Mesenchymal stem cell (in vitro differentiated cells and primary cell): ENCODE measurements at regions not wholly inside any gene's neighbourhood (a gene's known extent, or its start where the extent isn't known, plus 50 kb on each side); places are given as distances from the start of the nearest gene placed in this dataset.

Experiments used
- DNase-seq: peaks from one replicate; pipeline ENCODE4 v3.0.0-alpha.2; 2013
- H2AFZ ChIP-seq: one replicate; pipeline ENCODE4 v1.6.1; 2013; ENCODE audit warnings: low read depth, mild to moderate bottlenecking, control low read depth, inconsistent platforms, low read length, moderate library complexity
- H2AK5ac ChIP-seq: 2 replicates; pipeline ENCODE4 v1.6.1; 2013; ENCODE audit warnings: low read length, moderate library complexity, mild to moderate bottlenecking, inconsistent platforms; ENCODE audit not compliant: severe bottlenecking
- H2BK120ac ChIP-seq: one replicate; pipeline ENCODE4 v1.6.1; 2013; ENCODE audit warnings: low read depth, mild to moderate bottlenecking, inconsistent platforms, low read length, moderate library complexity
- H2BK12ac ChIP-seq, 2 experiments: one replicate each; pipeline ENCODE4 v1.6.1; 2013; ENCODE audit warnings: inconsistent platforms in 2 of 2, low read length in 2 of 2, mild to moderate bottlenecking in 2 of 2, moderate library complexity in 2 of 2, control low read depth in 1 of 2
- H2BK15ac ChIP-seq: one replicate; pipeline ENCODE4 v1.6.1; 2013; ENCODE audit warnings: mild to moderate bottlenecking, low read depth, inconsistent platforms; ENCODE audit not compliant: poor library complexity, severe bottlenecking
- H2BK5ac ChIP-seq: 2 replicates; pipeline ENCODE4 v1.6.1; 2013; ENCODE audit warnings: low read depth, mild to moderate bottlenecking, low read length, control low read depth, inconsistent platforms; ENCODE audit not compliant: poor library complexity, severe bottlenecking
- H3K14ac ChIP-seq, 2 experiments: one replicate each; pipeline ENCODE4 v1.6.1; 2013; ENCODE audit warnings: inconsistent platforms in 2 of 2, low read length in 2 of 2, control low read depth in 1 of 2, mild to moderate bottlenecking in 1 of 2, moderate library complexity in 1 of 2
- H3K18ac ChIP-seq, 2 experiments: one replicate each; pipeline ENCODE4 v1.6.1; 2013; ENCODE audit warnings: inconsistent platforms in 2 of 2, low read length in 2 of 2, control low read depth in 1 of 2, low read depth in 1 of 2, mild to moderate bottlenecking in 1 of 2
- H3K23ac ChIP-seq, 2 experiments: one replicate each; pipeline ENCODE4 v1.6.1; 2013; ENCODE audit warnings: inconsistent platforms in 2 of 2, low read length in 2 of 2, mild to moderate bottlenecking in 2 of 2, moderate library complexity in 2 of 2, control low read depth in 1 of 2
- H3K27ac ChIP-seq: 2 replicates; pipeline ENCODE4 v1.5.1; 2013; ENCODE audit warnings: mild to moderate bottlenecking, moderate library complexity, low read length, control low read depth, inconsistent platforms; ENCODE audit not compliant: poor library complexity, severe bottlenecking
- H3K27me3 ChIP-seq, 2 experiments: 2 replicates each; pipeline versions ENCODE4 v1.6.1 to v1.7.0; 2013; ENCODE audit warnings: low read length in 2 of 2, mild to moderate bottlenecking in 2 of 2, moderate library complexity in 2 of 2, control low read depth in 1 of 2, inconsistent platforms in 1 of 2; ENCODE audit not compliant: control insufficient read depth in 1 of 2, insufficient read depth in 1 of 2
- H3K36me3 ChIP-seq, 2 experiments: 2 replicates each; pipeline versions ENCODE4 v1.6.1 to v1.7.0; 2013; ENCODE audit warnings: low read length in 2 of 2, control low read depth in 1 of 2, inconsistent platforms in 1 of 2, low read depth in 1 of 2, mild to moderate bottlenecking in 1 of 2; ENCODE audit not compliant: insufficient read depth in 2 of 2, control insufficient read depth in 1 of 2
- H3K4ac ChIP-seq, 2 experiments: one replicate each; pipeline ENCODE4 v1.6.1; 2013; ENCODE audit warnings: inconsistent platforms in 2 of 2, low read length in 2 of 2, mild to moderate bottlenecking in 2 of 2, moderate library complexity in 2 of 2, control low read depth in 1 of 2, low read depth in 1 of 2
- H3K4me1 ChIP-seq: 2 replicates; pipeline ENCODE4 v1.6.1; 2013; ENCODE audit warnings: low read depth, low read length, control low read depth; ENCODE audit not compliant: control insufficient read depth, insufficient read depth
- H3K4me2 ChIP-seq: 2 replicates; pipeline ENCODE4 v1.6.1; 2013; ENCODE audit warnings: low read length, mild to moderate bottlenecking, inconsistent platforms; ENCODE audit not compliant: poor library complexity, severe bottlenecking
- H3K4me3 ChIP-seq, 2 experiments: 2 replicates each; pipeline versions ENCODE4 v1.5.1 to v1.7.0; 2013; ENCODE audit warnings: low read length in 2 of 2, mild to moderate bottlenecking in 2 of 2, control low read depth in 1 of 2, low read depth in 1 of 2; ENCODE audit not compliant: insufficient read depth in 1 of 2
- H3K79me1 ChIP-seq: replicated peaks from 2 replicates; pipeline ENCODE4 v1.6.1; 2013; ENCODE audit warnings: mild to moderate bottlenecking, control low read depth, low read length, inconsistent platforms; ENCODE audit not compliant: poor library complexity, severe bottlenecking
- H3K9ac ChIP-seq: 2 replicates; pipeline ENCODE4 v1.7.0; 2013; ENCODE audit warnings: mild to moderate bottlenecking, low read length, moderate library complexity
- H3K9me3 ChIP-seq: 2 replicates; pipeline ENCODE4 v1.7.0; 2013; ENCODE audit warnings: mild to moderate bottlenecking, low read length; ENCODE audit not compliant: control insufficient read depth
- H4K8ac ChIP-seq: one replicate; pipeline ENCODE4 v1.6.1; 2013; ENCODE audit warnings: inconsistent platforms, mild to moderate bottlenecking, low read length, moderate library complexity
- H4K91ac ChIP-seq: one replicate; pipeline ENCODE4 v1.6.1; 2013; ENCODE audit warnings: mild to moderate bottlenecking, low read length, inconsistent platforms
- WGBS: methylation state at CpG from one replicate; pipeline ENCODE4 v1.1.7; 2013; ENCODE audit warnings: mixed read lengths; 5-methylcytosine and 5-hydroxymethylcytosine counted together

DNA sequence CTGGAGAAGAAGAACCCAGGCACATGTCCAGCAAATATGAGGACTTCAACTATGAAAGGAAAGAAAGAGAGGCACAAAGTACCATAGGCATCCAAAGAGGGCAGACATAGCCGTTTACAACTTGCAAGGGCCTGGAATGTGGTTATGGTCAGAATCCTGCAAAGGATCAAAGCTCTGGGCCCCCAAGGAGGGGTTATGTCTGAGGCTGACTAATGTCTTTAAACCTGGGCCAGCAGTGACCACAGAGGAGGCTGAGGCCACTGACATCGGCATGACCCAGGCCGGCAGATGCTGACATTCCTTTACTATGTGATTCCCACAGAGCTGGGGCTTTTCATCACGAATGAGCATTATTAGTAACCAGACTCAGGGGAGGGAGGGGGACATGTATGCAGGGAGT lies 861.1 kb downstream of the DHX35 start:
- Histone ChIP-seq H3K18ac (no peak overlapping the region), H2BK5ac (no peak overlapping the region), H3K27ac (peak overlapping the region; percentile 54), H2AFZ (no peak overlapping the region), H3K36me3 (no peaks in the 10 kb centered on the region), H2BK120ac (no peak overlapping the region), H2BK12ac (peak overlapping the region in 1 of 2 experiments; percentile 3), H4K91ac (no peak overlapping the region), H3K4ac (no peak overlapping the region), H2AK5ac (no peak overlapping the region), H3K9me3 (no peaks in the 10 kb centered on the region), H3K9ac (peak overlapping the region; percentile 2), H3K4me3 (peak overlapping the region in 1 of 2 experiments; percentile 37), H3K23ac (no peak overlapping the region), H4K8ac (no peak overlapping the region), H3K4me1 (peaks cover 6% of the 10 kb centered on the region), H3K79me1 (no peaks in the 10 kb centered on the region), H3K27me3 (peaks cover under 1 to 7% of the 10 kb centered on the region in 2 experiments), H3K14ac (no peak overlapping the region), H3K4me2 (peak overlapping the region; percentile 28), H2BK15ac (no peak overlapping the region)
- DNase-seq, result peak; percentile 72
- WGBS, result 2% methylated on average over 4 of the region's 4 CpGs

GRCh38 chr20:39822667-39823066 lies 860.5 kb downstream of the DHX35 start:
- H2BK5ac ChIP-seq, result no peak overlapping the region
- no peak overlapping the region for H2AK5ac ChIP-seq
- no peak overlapping the region for H4K8ac ChIP-seq
- DNase-seq, result peak; percentile 19
- 0% methylated on average over 1 of the region's 3 CpGs for WGBS
- peak overlapping the region in 1 of 2 experiments; percentile 37 for H3K4me3 ChIP-seq
- H3K4me2 ChIP-seq, result no peak overlapping the region
- H2BK120ac ChIP-seq, result no peak overlapping the region
- no peak overlapping the region for H3K9ac ChIP-seq
- no peaks in the 10 kb centered on the region for H3K9me3 ChIP-seq
- no peak overlapping the region for H3K18ac ChIP-seq
- H2BK15ac ChIP-seq, result no peak overlapping the region
- H2BK12ac ChIP-seq, result no peak overlapping the region
- H3K14ac ChIP-seq, result no peak overlapping the region
- H3K79me1 ChIP-seq, result no peaks in the 10 kb centered on the region
- no peak overlapping the region for H3K4ac ChIP-seq
- peak overlapping the region; percentile 54 for H3K27ac ChIP-seq
- peaks cover 0 to 7% of the 10 kb centered on the region in 2 experiments for H3K27me3 ChIP-seq
- H3K23ac ChIP-seq, result no peak overlapping the region
- H3K4me1 ChIP-seq, result peaks cover 6% of the 10 kb centered on the region
- no peak overlapping the region for H2AFZ ChIP-seq
- H4K91ac ChIP-seq, result no peak overlapping the region
- no peaks in the 10 kb centered on the region for H3K36me3 ChIP-seq

DNA sequence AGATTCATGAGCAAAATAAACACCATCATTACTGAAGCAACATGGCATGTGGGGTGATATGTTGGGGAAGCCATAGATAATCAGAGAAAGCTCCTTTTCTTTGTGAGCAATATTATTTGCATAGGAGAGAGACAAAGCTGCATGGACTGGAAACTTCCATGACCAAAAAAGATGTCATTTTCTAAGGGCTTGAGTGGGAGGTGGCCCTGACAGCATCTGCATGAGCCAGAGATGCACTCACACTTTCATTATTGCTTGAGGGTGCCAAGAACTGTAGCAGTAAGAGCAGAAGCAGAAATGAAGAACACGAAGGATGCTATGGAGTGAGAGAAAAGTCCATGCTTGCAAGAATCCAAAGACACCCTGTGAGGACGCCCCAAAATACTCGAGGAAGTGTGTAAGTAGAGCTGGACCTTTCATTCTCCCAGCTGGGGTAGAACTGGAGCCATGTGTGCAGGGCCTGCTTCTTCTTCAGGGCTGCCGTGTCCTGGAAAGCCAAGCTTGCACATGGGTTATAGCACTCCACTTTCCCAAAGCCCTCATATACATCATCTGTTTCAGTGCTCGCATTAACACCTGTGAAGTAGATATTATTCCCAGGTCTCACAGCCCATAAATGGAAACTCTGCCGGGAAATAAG lies 851.2 kb downstream of the DHX35 start:
- no peak overlapping the region for H3K4ac ChIP-seq
- H3K27ac ChIP-seq, result no peak overlapping the region
- H2BK120ac ChIP-seq, result no peak overlapping the region
- H2AFZ ChIP-seq, result no peak overlapping the region
- no peak overlapping the region for H2AK5ac ChIP-seq
- H3K18ac ChIP-seq, result no peak overlapping the region
- DNase-seq, result no peak
- H3K4me3 ChIP-seq, result no peak overlapping the region
- 90% methylated on average over 6 of the region's 6 CpGs for whole genome bisulfite sequencing
- H4K8ac ChIP-seq, result no peak overlapping the region
- H2BK12ac ChIP-seq, result no peak overlapping the region
- H3K9me3 ChIP-seq, result no peaks in the 10 kb centered on the region
- no peaks in the 10 kb centered on the region for H3K4me1 ChIP-seq
- H3K23ac ChIP-seq, result no peak overlapping the region
- H4K91ac ChIP-seq, result no peak overlapping the region
- no peaks in the 10 kb centered on the region for H3K36me3 ChIP-seq
- no peak overlapping the region for H2BK15ac ChIP-seq
- no peak overlapping the region for H3K9ac ChIP-seq
- H3K4me2 ChIP-seq, result no peak overlapping the region
- H2BK5ac ChIP-seq, result no peak overlapping the region
- no peak overlapping the region for H3K14ac ChIP-seq
- H3K27me3 ChIP-seq, result no peaks in the 10 kb centered on the region
- H3K79me1 ChIP-seq, result no peaks in the 10 kb centered on the region

GRCh38 chr20:39812116-39812515 lies 850.0 kb downstream of the DHX35 start:
- H2BK120ac ChIP-seq, result no peak overlapping the region
- 90% methylated on average over 2 of the region's 2 CpGs for WGBS
- H3K9me3 ChIP-seq, result no peaks in the 10 kb centered on the region
- H4K91ac ChIP-seq, result no peak overlapping the region
- no peaks in the 10 kb centered on the region for H3K36me3 ChIP-seq
- peak overlapping the region in 1 of 2 experiments; percentile 48 for H3K18ac ChIP-seq
- H3K4me1 ChIP-seq, result no peaks in the 10 kb centered on the region
- H3K27me3 ChIP-seq, result no peaks in the 10 kb centered on the region
- no peak overlapping the region for H2BK5ac ChIP-seq
- no peak overlapping the region for H3K23ac ChIP-seq
- H2AK5ac ChIP-seq, result no peak overlapping the region
- no peak overlapping the region for H2AFZ ChIP-seq
- no peak overlapping the region for H3K14ac ChIP-seq
- H2BK15ac ChIP-seq, result no peak overlapping the region
- DNase-seq, result no peak
- H3K27ac ChIP-seq, result no peak overlapping the region
- H3K9ac ChIP-seq, result no peak overlapping the region
- no peak overlapping the region for H3K4me3 ChIP-seq
- H2BK12ac ChIP-seq, result no peak overlapping the region
- no peak overlapping the region for H3K4ac ChIP-seq
- H3K4me2 ChIP-seq, result no peak overlapping the region
- H3K79me1 ChIP-seq, result no peaks in the 10 kb centered on the region
- no peak overlapping the region for H4K8ac ChIP-seq
